CD4-positive, alpha-beta T cell treated with Interleukin-4 for 4 hours (primary cell): ENCODE measurements at regions not wholly inside any gene's neighbourhood (a gene's known extent, or its start where the extent isn't known, plus 50 kb on each side); places are given as distances from the start of the nearest gene placed in this dataset.

Experiments
- DNase-seq: peaks from one replicate; pipeline ENCODE4 v3.0.0-alpha.2; 2020

DNA sequence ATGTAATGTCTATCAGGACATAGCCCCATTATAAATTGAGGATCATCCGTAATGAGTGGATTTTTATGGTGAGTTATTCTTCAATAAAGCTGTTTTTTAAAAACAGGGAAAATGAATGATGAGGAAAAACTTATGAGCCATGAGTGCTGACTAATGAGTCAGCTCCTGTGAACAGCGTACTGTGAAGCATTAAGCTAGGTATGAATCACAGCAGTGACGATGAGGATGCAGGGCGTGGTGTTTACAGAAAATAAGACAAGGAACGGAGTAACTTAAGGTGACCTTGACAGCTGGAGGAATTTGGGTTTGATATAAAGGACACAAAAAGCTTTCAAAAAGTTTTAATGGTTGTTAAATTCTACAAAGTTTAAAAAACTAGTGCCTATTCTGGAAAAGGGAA lies 96.3 kb downstream of the FOXF2 start:
- DNase-seq, result no peak

DNA sequence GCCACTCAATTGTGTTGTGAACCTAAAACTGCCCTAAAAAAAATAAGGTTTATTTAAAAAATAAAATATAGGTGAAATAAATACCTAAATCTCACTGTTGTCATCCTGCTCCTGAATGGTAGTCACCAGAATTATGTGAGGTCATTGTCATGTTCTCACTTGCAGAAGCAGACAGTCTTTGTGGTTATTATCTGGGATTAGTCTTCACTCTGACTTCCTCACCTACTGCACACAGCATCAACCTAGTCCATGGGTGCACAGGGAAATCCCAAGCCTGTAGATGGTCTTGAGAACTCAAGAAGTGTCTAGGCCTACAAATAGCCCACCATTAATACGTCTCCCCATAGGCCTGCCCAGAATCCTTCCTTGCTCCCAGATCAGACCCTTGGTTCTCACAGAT lies 97.0 kb downstream of the FOXF2 start:
- no peak for DNase-seq

GRCh38 chr6:1487239-1487638 lies 97.9 kb downstream of the FOXF2 start:
- no peak for DNase-seq

- no peak for DNase-seq
These were observed 101.6 kb downstream of the FOXF2 start for GRCh38 chr6:1491025-1491424.

DNA sequence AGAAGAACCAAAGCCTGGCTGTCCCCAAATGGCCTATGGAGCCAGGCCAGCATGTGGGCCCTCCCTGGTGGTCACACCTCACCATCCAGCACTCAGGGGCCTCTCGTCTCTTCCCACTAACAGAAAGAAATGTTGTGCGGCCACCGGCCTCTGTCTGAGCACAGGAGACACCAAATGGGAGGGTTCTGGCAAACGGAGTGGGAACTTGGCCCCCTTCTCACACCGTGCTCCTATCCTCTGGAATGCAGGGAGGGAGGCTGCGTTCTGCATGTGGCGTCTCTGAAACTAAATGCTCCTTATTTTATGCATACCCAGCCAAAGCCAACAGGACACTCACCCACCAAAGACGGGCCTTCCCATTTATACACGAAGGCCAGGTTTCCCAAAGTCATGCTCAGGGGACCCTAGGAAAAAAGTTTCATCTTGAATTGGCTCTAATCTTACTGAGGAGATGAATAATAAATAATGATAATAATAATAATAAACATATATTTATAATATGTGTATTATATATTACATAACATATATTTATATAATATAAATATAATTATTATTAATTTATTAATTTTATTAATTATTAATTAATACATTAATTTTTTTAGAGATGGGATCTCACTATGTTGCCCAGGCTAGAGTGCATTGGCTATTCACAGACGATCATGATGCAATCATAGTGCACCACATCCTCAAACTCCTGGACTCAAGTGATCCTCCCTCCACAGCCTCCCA lies 102.4 kb downstream of the FOXF2 start:
- no peak for DNase-seq

DNA sequence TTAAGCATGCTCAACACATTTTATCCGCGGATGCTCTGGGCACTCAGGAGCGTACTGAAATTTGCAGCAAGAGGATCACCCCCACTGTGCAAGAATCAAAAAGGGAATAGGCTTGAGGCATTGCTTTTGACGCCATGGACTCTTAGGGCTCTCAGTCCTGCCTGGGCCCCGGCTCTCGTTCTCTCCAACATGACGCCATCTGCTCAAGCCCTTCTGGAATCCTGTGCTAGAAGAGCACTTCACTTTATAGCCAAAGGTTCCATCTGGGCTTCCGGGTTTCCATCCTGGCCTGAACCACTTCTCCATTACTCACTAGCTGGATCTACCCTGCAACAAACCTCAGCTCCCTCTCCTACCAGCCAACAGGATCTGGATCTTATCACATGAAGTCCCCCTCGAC lies 105.3 kb downstream of the FOXF2 start:
- DNase-seq, result no peak

- DNase-seq, result no peak
These were observed 106.0 kb downstream of the FOXF2 start for GRCh38 chr6:1495344-1495743.

DNA sequence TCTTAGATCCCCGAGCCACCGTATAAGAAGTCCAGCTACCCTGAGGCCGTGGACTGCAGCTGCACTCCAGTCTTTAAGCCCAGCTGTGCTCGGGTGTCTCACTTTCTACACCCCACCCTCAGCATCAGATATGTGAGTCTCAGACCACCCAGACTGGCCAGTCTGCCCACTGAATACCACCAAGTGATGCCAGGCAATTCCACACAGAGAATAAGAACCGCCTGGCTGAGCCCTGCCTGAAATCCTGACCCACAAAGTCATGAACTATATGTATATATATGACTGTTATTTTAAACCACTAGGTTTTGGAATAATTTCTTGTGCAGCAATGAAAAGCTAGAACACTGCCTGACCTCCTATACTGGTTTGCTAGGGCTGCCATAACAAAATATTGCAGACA lies 106.7 kb downstream of the FOXF2 start:
- DNase-seq, result no peak

- no peak for DNase-seq
These were observed 107.7 kb downstream of the FOXF2 start for GRCh38 chr6:1496836-1497760.

- no peak for DNase-seq
These were observed 108.4 kb downstream of the FOXF2 start for GRCh38 chr6:1497761-1498105.

DNA sequence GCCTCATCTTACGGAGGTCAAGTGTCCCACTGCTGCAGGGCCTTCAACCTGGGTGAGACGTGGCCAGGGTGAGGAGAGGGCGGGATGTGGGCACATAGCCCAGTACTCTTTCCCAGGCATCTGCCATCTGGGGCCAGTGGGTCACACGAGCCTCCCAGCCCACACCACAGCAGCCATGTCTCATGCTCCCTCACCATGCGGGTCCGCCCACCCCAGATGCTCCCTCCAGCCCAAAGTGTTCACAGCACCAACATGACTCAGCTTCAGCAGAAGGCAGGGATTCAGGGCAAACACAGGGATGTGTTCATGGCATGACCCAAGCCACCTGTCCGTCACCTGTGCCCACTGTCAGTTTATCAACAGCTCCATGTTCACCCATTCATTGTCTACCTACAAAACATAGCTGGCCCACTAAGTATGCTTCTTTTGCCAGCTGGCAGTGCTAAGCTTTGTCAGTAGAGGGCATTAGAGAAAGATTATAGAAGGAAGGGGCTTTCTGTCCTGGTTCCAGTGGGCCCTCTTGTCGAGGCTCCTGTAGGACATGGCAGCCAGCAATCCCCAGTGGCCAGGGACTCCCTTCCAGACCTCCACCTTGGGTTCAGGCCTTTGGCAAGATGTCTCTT lies 109.2 kb downstream of the FOXF2 start:
- no peak for DNase-seq

- DNase-seq, result no peak
These were observed 109.9 kb upstream of the FOXC1 start for GRCh38 chr6:1499777-1500176.

DNA sequence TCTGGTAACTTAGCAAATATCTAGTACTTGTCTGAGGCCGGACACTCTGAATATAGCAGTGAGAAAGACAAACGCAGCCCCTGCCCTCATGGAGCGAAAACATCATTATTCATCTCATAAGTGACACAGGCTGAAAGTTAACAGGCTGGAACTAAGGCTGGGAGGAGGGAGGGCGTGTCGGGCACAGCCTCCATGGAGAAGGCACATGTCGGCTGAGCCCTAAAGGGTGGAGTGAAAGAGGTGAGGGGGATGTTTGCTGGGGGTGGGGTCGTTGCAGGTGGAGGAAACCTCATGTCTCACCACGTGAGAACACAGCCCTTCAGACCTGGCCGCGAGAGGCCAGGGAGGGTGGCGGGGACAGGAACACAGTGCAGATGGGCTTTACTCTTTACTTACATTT lies 108.8 kb upstream of the FOXC1 start:
- DNase-seq, result no peak

DNA sequence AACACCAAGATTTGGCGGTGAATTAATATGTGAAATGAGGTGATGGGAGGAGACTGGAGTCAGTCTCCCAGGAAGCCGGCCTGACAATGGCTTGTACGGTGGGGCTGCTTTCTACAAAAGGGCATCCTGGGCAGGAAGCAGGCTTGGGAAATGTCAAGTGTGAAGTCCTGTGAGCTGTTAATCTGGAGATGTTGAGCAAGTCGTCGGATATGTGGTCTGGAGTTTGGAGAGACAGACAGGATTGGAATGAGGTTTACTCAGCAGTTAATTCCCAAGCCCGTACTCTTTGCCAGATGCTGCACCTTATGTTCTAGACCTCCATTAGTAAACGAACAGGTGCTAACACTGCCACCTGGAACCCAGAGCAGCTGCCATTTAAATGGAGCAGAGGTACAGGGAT lies 107.7 kb upstream of the FOXC1 start:
- no peak for DNase-seq

DNA sequence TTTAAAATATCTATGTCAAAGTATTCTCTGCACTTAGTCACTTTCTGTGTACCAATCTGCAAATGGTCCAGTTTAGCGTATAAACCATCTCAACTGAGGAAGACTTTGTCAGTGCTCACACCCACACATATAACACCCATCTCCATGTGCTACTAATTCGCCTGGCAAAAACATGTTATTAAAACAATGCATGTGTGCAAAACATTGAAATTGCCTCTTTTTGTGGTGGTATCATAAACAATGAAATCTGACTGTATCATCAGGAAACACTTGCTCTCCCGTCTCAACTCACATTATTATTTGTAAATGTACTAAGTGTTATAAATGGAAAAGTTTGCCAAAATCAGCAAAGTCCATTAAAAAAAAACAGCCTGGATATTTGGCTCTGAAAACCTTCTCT lies 105.9 kb upstream of the FOXC1 start:
- no peak for DNase-seq

DNA sequence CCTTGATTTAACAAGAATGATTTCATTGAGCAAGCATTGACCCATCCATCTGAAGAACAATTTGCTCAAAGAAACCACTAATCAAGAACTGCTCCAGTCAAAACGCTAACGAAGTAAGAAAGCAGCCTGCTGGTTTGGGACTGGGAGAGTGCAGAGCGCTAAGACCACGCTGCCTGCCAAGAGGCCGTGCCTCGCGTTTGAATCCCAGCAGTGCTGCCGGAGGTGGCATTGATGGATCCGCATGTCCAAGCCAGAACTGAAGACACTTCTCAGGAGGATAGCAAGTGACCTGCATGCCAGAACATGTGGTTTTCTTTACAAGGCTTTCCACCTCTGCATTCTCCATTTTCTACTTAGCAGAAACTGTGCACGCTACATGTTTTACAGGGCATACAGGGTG lies 105.2 kb upstream of the FOXC1 start:
- no peak for DNase-seq

DNA sequence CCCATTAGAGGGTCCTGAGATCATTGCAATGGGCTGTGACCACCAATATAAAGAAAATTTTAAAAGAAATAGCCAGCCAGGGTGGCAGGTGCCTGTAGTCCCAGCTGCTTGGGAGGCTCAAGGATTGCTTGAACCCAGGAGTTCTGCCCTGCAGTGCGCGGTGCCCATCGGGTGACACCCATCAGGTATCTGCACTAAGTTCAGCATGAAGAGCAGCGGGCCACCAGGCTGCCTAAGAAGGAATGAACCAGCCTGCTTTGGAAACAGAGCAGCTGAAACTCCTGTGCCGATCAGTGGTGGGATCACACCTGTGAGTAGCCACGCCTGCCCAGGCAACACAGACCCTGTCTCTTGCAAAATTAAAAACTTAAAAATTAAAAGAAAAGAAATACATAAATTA lies 102.5 kb upstream of the FOXC1 start:
- DNase-seq, result no peak

GRCh38 chr6:1509241-1509640 lies 100.5 kb upstream of the FOXC1 start:
- DNase-seq, result no peak

- DNase-seq, result no peak
These were observed 99.5 kb upstream of the FOXC1 start for GRCh38 chr6:1510239-1510638.

GRCh38 chr6:1513215-1513780 lies 96.4 kb upstream of the FOXC1 start:
- DNase-seq, result no peak

GRCh38 chr6:1514078-1514477 lies 95.6 kb upstream of the FOXC1 start:
- no peak for DNase-seq

DNA sequence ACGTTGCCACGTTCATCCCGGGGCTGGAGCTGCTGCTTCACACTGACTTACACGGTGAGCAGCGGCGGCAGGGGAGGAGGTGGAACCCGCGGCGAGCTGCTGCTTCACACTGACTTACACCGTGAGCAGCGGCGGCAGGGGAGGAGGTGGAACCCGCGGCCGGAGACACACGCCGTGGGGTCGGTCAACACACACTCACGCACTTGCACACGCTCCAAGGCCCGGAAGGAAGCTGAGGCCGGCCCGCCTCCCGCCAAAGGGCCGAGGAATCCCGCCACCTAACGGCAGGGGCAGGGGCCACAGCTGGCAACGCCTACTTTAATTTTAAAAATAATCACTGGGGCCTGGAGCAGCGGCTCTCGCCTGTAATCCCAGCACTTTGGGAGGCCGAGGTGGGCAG lies 94.4 kb upstream of the FOXC1 start:
- DNase-seq, result no peak

DNA sequence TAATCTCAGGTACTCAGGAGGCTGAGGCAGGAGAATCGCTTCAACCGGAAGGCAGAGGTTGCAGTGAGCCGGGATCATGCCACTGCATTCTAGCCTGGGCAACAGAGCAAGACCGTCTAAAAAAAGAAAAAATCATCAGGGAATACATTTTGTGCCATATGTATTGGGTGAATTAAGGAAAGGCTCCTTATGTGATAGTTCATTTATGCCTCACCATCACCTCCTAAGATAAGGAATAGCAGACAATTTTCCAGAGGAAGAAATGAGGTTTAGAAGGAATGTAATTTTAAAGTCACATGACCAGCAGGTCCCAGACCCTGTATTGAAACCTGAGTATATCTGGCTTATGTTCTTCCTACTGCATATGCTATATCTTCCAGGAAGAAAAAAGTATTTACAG lies 93.9 kb upstream of the FOXC1 start:
- DNase-seq, result no peak
